GM21825 (cell line): ENCODE measurements at regions not wholly inside any gene's neighbourhood (a gene's known extent, or its start where the extent isn't known, plus 50 kb on each side); places are given as distances from the start of the nearest gene placed in this dataset.

Source experiments
- ATAC-seq: cut with Tn5 transposase; IDR thresholded peaks from one replicate; pipeline ENCODE4 v1.9.1; 2021; ENCODE audit warnings: mild to moderate bottlenecking, moderate library complexity; ENCODE audit not compliant: unreplicated experiment

GRCh38 chr3:30162579-30162978, 443.8 kb upstream of the TGFBR2 start:
- no peak for ATAC-seq

- ATAC-seq, result no peak
Observed at GRCh38 chr3:30166535-30166934, 439.9 kb upstream of the TGFBR2 start.

GRCh38 chr3:30167541-30168011, 438.8 kb upstream of the TGFBR2 start:
- ATAC-seq, result no peak

- no peak for ATAC-seq
Observed at GRCh38 chr3:30169487-30169886, 436.9 kb upstream of the TGFBR2 start.

- ATAC-seq, result no peak
Observed at GRCh38 chr3:30170681-30171438, 435.5 kb upstream of the TGFBR2 start.

GRCh38 chr3:30174357-30174756, 432.0 kb upstream of the TGFBR2 start:
- ATAC-seq, result no peak

GRCh38 chr3:30180310-30181177, 425.9 kb upstream of the TGFBR2 start:
- ATAC-seq, result no peak

GRCh38 chr3:30181178-30181465, 425.3 kb upstream of the TGFBR2 start:
- ATAC-seq, result no peak

GRCh38 chr3:30181581-30181980, 424.8 kb upstream of the TGFBR2 start:
- ATAC-seq, result no peak

- ATAC-seq, result no peak
Observed at GRCh38 chr3:30183421-30183820, 423.0 kb upstream of the TGFBR2 start.

GRCh38 chr3:30184091-30184810, 422.1 kb upstream of the TGFBR2 start:
- ATAC-seq, result no peak

- no peak for ATAC-seq
Observed at GRCh38 chr3:30185872-30186271, 420.5 kb upstream of the TGFBR2 start.

GRCh38 chr3:30186741-30187219, 419.6 kb upstream of the TGFBR2 start:
- ATAC-seq, result no peak

- ATAC-seq, result no peak
Observed at GRCh38 chr3:30187366-30187765, 419.0 kb upstream of the TGFBR2 start.

GRCh38 chr3:30188713-30189112, 417.7 kb upstream of the TGFBR2 start:
- no peak for ATAC-seq

GRCh38 chr3:30189900-30190299, 416.5 kb upstream of the TGFBR2 start:
- no peak for ATAC-seq

- no peak for ATAC-seq
Observed at GRCh38 chr3:30193625-30194044, 412.8 kb upstream of the TGFBR2 start.

GRCh38 chr3:30195352-30195751, 411.0 kb upstream of the TGFBR2 start:
- ATAC-seq, result no peak

- ATAC-seq, result no peak
Observed at GRCh38 chr3:30198162-30198561, 408.2 kb upstream of the TGFBR2 start.

GRCh38 chr3:30199096-30199759, 407.2 kb upstream of the TGFBR2 start:
- ATAC-seq, result no peak

- no peak for ATAC-seq
Observed at GRCh38 chr3:30199855-30200254, 406.5 kb upstream of the TGFBR2 start.
